M059J (cell line): ENCODE measurements at regions not wholly inside any gene's neighbourhood (a gene's known extent, or its start where the extent isn't known, plus 50 kb on each side); places are given as distances from the start of the nearest gene placed in this dataset.
"Not testable (repeated sequence)": the region's sequence is repeated elsewhere in the genome, so short reads cannot be mapped to it uniquely, and the experiment has no call there.

ENCODE experiments used
- DNase-seq: peaks from one replicate; pipeline ENCODE4 v3.0.0-alpha.2; 2012; ENCODE audit warnings: low read depth

GRCh38 chr2:6139142-6139541, 447.0 kb downstream of the SOX11 start:
- no peak for DNase-seq

GRCh38 chr2:6139916-6140315, 447.7 kb downstream of the SOX11 start:
- no peak for DNase-seq

GRCh38 chr2:6140509-6140908, 448.3 kb downstream of the SOX11 start:
- no peak for DNase-seq

- DNase-seq = no peak
Measured at GRCh38 chr2:6143812-6144211, 451.6 kb downstream of the SOX11 start.

- not testable (repeated sequence) for DNase-seq
Measured at GRCh38 chr2:6147215-6147614, 455.0 kb downstream of the SOX11 start.

GRCh38 chr2:6148882-6149281, 456.7 kb downstream of the SOX11 start:
- no peak for DNase-seq

GRCh38 chr2:6159606-6160005, 467.4 kb downstream of the SOX11 start:
- no peak for DNase-seq

- DNase-seq = no peak
Measured at GRCh38 chr2:6163932-6164331, 471.7 kb downstream of the SOX11 start.

GRCh38 chr2:6164986-6165747, 473.0 kb downstream of the SOX11 start:
- no peak for DNase-seq

GRCh38 chr2:6167592-6168138, 475.5 kb downstream of the SOX11 start:
- no peak for DNase-seq

- no peak for DNase-seq
Measured at GRCh38 chr2:6168485-6168884, 476.3 kb downstream of the SOX11 start.

- DNase-seq = no peak
Measured at GRCh38 chr2:6171294-6171693, 479.1 kb downstream of the SOX11 start.

- DNase-seq = no peak
Measured at GRCh38 chr2:6177811-6178210, 485.6 kb downstream of the SOX11 start.

GRCh38 chr2:6181525-6181924, 489.3 kb downstream of the SOX11 start:
- peak; percentile 3 for DNase-seq

- DNase-seq = no peak
Measured at GRCh38 chr2:6181926-6182325, 489.7 kb downstream of the SOX11 start.

GRCh38 chr2:6183226-6183625, 491.0 kb downstream of the SOX11 start:
- DNase-seq = no peak

GRCh38 chr2:6184532-6185292, 492.5 kb downstream of the SOX11 start:
- no peak for DNase-seq

- no peak for DNase-seq
Measured at GRCh38 chr2:6186332-6187151, 494.4 kb downstream of the SOX11 start.

- DNase-seq = no peak
Measured at GRCh38 chr2:6196449-6196848, 504.3 kb downstream of the SOX11 start.

GRCh38 chr2:6198370-6198919, 506.3 kb downstream of the SOX11 start:
- not testable (repeated sequence) for DNase-seq

- no peak for DNase-seq
Measured at GRCh38 chr2:6202756-6203155, 510.6 kb downstream of the SOX11 start.
